Activated naive CD4-positive, alpha-beta T cell treated with anti-CD3 and anti-CD28 coated beads, Interleukin-2, amount 50 U/mL, for 72 hours (primary cell): ENCODE measurements at regions not wholly inside any gene's neighbourhood (a gene's known extent, or its start where the extent isn't known, plus 50 kb on each side); places are given as distances from the start of the nearest gene placed in this dataset.

Source experiments
- ATAC-seq, 2 donors: fragments of 150-1000 bp; cut with Tn5 transposase; 2 replicates each; pipeline ENCODE4 v1.10.0; 2021; ENCODE audit warnings: mild to moderate bottlenecking in 2 of 2, moderate library complexity in 2 of 2
- DNase-seq, 2 donors: peaks; one replicate each; pipeline ENCODE4 v3.0.0; 2021 to 2022; ENCODE audit warnings: low spot score in 2 of 2
- H3K27ac Mint-ChIP-seq, 2 donors: one replicate each; pipeline ENCODE4 v1.8.0; 2022; ENCODE audit warnings: mild to moderate bottlenecking in 2 of 2, mixed read lengths in 2 of 2
- H3K36me3 Mint-ChIP-seq, 2 donors: one replicate each; pipeline ENCODE4 v1.8.0; 2022; ENCODE audit warnings: mixed read lengths in 2 of 2
- H3K9me3 Mint-ChIP-seq, 2 donors: one replicate each; pipeline ENCODE4 v1.8.0; 2022; ENCODE audit warnings: mixed read lengths in 2 of 2

GRCh38 chr14:82412545-82412944, 878.9 kb upstream of the SEL1L start:
- peaks cover 0 to 9% of the 10 kb centered on the region in 2 donors for H3K36me3 Mint-ChIP-seq
- ATAC-seq (no peak), DNase-seq (no peak)
- peaks cover 18 to 25% of the 10 kb centered on the region in 2 donors for H3K9me3 Mint-ChIP-seq
- H3K27ac Mint-ChIP-seq = no peak overlapping the region

DNA sequence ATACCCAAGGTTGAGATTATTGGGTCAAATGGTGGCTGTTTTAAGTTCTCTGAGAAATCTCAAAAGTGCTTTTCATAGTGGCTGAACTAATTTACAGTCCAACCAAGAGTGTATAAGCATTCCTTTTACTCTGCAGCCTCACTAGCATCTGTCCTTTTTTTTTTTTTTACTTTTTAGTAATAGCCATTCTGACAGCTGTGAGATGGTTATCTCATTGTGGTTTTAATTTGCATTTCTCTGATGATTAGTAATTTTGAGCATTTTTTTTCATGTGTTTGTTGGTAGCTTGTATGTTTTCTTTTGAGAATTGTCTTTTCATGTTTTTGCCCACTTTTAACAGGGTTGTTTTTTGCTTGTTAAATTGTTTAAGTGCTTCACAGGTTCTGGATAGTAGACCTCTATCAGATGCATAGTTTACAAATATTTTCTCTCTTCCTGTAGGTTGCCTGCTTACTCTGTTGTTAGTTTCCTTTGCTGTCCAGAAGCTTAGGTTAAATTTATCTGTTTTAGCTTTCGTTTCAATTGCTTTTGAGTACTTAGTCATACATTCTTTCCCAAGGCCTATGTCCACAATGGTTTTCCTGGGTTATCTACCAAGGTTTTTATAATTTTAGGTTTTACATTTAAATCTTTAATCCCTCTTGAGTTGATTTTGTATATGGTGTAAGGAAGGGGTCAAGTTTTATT, 881.3 kb upstream of the SEL1L start:
- H3K9me3 Mint-ChIP-seq = peaks cover 18 to 37% of the 10 kb centered on the region in 2 donors
- ATAC-seq = no peak
- no peak for DNase-seq
- H3K27ac Mint-ChIP-seq = no peak overlapping the region
- H3K36me3 Mint-ChIP-seq = peaks cover 0 to 22% of the 10 kb centered on the region in 2 donors

- Mint-ChIP-seq H3K27ac (no peak overlapping the region), H3K9me3 (peaks cover 18 to 40% of the 10 kb centered on the region in 2 donors), H3K36me3 (peaks cover 0 to 22% of the 10 kb centered on the region in 2 donors)
- no peak for ATAC-seq
- no peak for DNase-seq
These were observed 886.3 kb upstream of the SEL1L start for GRCh38 chr14:82419933-82420332.

GRCh38 chr14:82420871-82421270, 887.2 kb upstream of the SEL1L start:
- Mint-ChIP-seq H3K9me3 (peaks cover 11 to 33% of the 10 kb centered on the region in 2 donors), H3K36me3 (peaks cover 0 to 22% of the 10 kb centered on the region in 2 donors), H3K27ac (no peak overlapping the region)
- ATAC-seq (no peak), DNase-seq (no peak)

DNA sequence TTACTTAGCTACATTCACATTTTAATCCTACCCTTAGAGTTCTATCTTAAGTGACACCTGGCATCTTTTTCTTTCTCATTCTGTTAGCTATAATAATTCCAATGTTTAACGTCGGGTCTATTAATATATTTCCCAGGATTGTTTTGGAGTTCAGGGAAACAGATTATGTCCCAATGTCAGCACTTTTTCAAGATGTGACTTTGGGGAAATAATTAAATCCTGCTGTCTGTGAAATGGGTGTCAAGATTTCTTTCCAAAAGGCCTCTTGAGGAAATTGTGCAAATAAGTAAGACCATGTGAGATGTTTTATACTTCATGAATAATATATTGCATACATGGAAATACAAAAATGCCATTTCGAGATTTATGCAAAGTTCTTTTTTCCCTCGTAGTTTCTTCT, 887.6 kb upstream of the SEL1L start:
- peaks cover 8 to 31% of the 10 kb centered on the region in 2 donors for H3K9me3 Mint-ChIP-seq

GRCh38 chr14:82422230-82422629, 888.6 kb upstream of the SEL1L start:
- peaks cover 2 to 29% of the 10 kb centered on the region in 2 donors for H3K9me3 Mint-ChIP-seq
- ATAC-seq (no peak), DNase-seq (no peak)
- peaks cover 0 to 16% of the 10 kb centered on the region in 2 donors for H3K36me3 Mint-ChIP-seq
- H3K27ac Mint-ChIP-seq = no peak overlapping the region

More for the DNA sequence above, 887.6 kb upstream of the SEL1L start:
- H3K27ac Mint-ChIP-seq = no peak overlapping the region
- DNase-seq (no peak), ATAC-seq (no peak)
- H3K36me3 Mint-ChIP-seq = peaks cover 0 to 22% of the 10 kb centered on the region in 2 donors

DNA sequence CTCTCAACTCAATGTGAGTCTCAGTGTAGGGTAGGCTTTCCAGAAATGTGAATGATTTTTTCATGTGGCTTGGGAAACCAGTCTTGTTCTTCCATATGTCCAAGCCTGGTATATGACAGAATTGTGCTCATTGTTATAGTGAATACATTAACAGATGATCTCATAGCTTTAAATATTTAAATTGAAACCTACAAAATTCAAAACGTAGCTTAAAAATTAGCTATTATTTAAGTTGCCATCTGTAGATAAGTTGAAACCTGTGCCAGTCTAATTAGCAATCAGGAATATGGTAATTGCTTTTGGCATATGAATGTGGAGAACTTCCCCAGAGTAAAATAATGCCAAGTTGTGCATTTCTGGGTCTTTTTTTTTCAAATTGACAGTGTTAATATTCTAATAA, 891.6 kb upstream of the SEL1L start:
- DNase-seq (no peak), ATAC-seq (no peak)
- H3K27ac Mint-ChIP-seq = no peak overlapping the region
- H3K9me3 Mint-ChIP-seq = peaks cover 18 to 26% of the 10 kb centered on the region in 2 donors
- peaks cover 0 to 4% of the 10 kb centered on the region in 2 donors for H3K36me3 Mint-ChIP-seq

DNA sequence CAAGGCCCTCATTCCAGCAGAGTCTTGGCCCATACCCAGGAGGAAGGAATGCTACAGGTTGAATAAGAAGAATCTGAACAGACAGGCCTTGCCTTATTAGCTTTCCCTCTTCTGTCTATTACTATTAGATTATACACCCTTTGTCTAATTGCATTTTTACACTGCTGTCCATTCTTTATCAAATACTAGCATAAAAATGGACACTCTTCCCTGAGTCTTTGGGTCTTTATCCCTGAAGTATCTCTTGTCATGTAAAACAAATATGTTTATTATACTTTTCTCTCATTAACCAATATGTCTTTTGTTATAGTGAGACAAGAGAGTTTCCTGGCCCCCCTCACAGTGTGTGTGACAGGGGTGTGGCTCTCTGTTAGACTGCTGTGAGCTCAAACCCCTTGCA, 897.4 kb upstream of the SEL1L start:
- no peak for DNase-seq
- no peak for ATAC-seq
- Mint-ChIP-seq H3K9me3 (peaks cover 26 to 27% of the 10 kb centered on the region in 2 donors), H3K27ac (no peak overlapping the region), H3K36me3 (peaks cover 0 to 4% of the 10 kb centered on the region in 2 donors)

GRCh38 chr14:82432301-82433105, 898.9 kb upstream of the SEL1L start:
- ATAC-seq = no peak
- H3K36me3 Mint-ChIP-seq = peaks cover 0 to 4% of the 10 kb centered on the region in 2 donors
- H3K27ac Mint-ChIP-seq = no peak overlapping the region

DNA sequence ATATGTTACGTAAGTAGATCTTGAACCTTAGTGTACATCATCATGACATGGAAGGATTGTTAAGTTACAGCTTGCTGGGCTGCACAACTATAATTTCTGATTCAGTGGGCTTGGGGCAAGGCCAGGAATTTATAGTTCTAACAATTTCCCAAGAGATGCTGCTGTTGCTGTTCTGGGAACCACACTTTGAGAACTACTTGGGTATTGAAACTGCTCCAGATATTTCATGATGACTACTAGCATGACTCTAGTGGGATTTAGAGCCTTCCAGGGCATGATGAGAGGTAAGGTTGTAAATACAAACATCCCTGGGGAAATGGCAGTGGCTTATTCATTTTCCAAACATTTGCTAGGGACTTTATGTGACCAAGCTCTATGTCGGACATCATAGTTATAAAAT, 904.8 kb upstream of the SEL1L start:
- DNase-seq (no peak), ATAC-seq (no peak)
- peaks cover 11 to 21% of the 10 kb centered on the region in 2 donors for H3K9me3 Mint-ChIP-seq
- H3K36me3 Mint-ChIP-seq = no peaks in the 10 kb centered on the region
- H3K27ac Mint-ChIP-seq = no peak overlapping the region

More at GRCh38 chr14:82432301-82433105, 898.9 kb upstream of the SEL1L start:
- peaks cover 26 to 30% of the 10 kb centered on the region in 2 donors for H3K9me3 Mint-ChIP-seq
- DNase-seq = no peak

- DNase-seq = no peak
- H3K36me3 Mint-ChIP-seq = no peaks in the 10 kb centered on the region
- ATAC-seq = no peak
- H3K27ac Mint-ChIP-seq = no peak overlapping the region
- H3K9me3 Mint-ChIP-seq = peaks cover 9 to 21% of the 10 kb centered on the region in 2 donors
These were observed 907.6 kb upstream of the SEL1L start for GRCh38 chr14:82441270-82441669.

DNA sequence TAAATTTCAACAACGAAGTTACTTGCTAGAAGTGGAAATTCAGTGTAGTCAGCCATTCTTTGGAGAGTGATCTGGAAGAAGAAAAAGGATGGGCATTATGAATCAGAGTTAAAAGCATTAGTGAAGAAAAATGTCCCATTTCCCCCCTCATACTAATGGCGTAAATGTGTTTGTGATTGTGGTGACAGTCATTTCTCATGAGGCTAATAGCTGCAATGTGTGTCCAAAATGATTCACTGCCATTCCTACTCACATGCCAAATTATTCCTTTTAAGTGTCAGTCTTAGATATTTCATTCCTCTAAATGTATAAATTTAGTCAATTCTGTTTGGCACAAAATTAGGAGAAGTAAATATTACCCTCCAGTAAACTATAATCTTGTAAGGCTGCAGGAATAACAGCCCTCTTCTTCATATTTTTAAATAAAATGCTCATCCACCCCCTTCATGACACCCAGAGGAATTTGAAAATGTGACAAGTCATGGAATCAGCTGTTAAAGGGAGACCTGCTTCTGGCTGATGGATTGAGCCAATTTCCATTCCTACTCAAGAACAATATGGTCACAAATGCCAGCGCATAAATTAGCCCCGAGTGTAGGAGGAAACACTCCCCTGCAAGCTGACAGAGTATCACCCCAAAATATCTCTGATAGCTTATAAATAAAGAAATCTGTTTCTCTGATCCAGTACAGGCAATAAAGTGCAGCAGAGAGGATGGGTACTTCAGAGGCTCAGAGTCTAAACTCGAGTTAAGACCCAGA, 912.3 kb upstream of the SEL1L start:
- no peak for ATAC-seq
- Mint-ChIP-seq H3K27ac (no peak overlapping the region), H3K9me3 (peaks cover 16 to 23% of the 10 kb centered on the region in 2 donors), H3K36me3 (no peaks in the 10 kb centered on the region)
- no peak for DNase-seq

- Mint-ChIP-seq H3K27ac (no peak overlapping the region), H3K36me3 (no peaks in the 10 kb centered on the region), H3K9me3 (peaks cover 13 to 14% of the 10 kb centered on the region in 2 donors)
- no peak for DNase-seq
- no peak for ATAC-seq
These were observed 913.9 kb upstream of the SEL1L start for GRCh38 chr14:82447586-82447985.

DNA sequence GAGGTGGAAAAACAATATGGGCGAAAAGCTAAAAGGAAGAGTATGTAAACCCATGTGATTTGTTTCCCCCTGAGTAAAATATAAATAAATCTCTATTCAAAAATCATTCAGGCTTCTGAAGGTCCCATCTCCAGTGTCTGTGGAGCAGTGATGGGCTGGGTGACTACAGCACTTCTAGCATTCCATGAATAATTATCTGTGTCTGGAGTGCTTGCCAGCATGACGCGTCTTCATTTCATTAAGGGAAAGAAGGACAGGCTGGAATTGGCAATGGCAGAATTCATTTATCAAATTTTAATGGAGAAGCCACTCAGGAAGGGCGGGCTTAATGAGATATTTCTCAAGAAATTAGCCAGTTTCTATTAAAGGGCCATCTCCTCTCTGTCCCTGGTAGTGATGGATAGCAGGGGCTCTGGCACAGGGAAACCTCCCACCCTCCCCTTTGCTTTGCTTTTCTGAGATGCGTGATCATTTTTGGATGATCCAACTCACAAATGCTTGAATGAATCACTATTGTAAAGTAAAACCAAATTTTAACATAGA, 916.3 kb upstream of the SEL1L start:
- DNase-seq = no peak
- Mint-ChIP-seq H3K27ac (no peak overlapping the region), H3K9me3 (peaks cover 15 to 21% of the 10 kb centered on the region in 2 donors), H3K36me3 (no peaks in the 10 kb centered on the region)
- ATAC-seq = no peak

DNA sequence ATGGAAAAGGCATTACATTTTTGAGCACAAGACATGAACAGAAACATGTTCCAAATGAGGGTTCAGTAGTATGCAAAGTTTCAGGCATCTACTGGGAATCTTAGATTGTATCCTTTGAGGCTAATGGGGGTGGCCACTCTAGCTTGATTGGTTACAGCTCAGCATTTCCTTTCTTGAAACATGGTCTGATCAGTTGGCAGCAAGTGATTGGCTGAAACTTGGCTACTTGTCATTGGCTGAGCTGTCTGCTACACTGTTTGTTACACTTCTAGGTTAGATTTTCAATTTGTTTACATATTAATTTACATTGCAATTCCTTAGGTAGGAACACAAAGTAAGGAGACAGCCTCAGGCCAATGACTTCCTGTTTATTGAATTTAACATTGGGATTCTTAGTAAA, 918.0 kb upstream of the SEL1L start:
- DNase-seq (no peak), ATAC-seq (no peak)
- Mint-ChIP-seq H3K27ac (no peak overlapping the region), H3K36me3 (no peaks in the 10 kb centered on the region), H3K9me3 (peaks cover 14 to 15% of the 10 kb centered on the region in 2 donors)

- ATAC-seq (no peak), DNase-seq (no peak)
- no peaks in the 10 kb centered on the region for H3K36me3 Mint-ChIP-seq
- H3K9me3 Mint-ChIP-seq = peaks cover 4 to 8% of the 10 kb centered on the region in 2 donors
- no peak overlapping the region for H3K27ac Mint-ChIP-seq
These were observed 948.7 kb upstream of the SEL1L start for GRCh38 chr14:82482345-82482744.

DNA sequence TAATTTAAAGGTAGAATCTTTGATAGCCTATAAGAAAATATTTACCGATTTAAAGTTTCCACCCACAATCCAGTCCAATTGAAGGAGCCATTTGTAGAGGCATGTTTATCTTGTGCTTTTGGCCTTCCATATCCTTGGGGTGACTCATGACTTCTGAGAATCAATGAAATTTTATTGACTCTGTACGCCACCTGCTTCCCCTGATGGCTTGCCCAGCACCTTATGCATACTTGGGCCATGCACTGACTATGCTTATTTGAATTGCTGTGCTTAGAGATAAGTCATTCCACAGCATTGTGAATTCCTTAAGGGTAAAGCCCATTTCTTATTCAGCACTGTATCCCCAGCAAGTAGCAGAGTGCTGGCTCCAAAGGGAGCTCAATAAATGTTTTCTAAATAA, 954.8 kb upstream of the SEL1L start:
- Mint-ChIP-seq H3K9me3 (peaks cover 27 to 28% of the 10 kb centered on the region in 2 donors), H3K36me3 (no peaks in the 10 kb centered on the region), H3K27ac (no peak overlapping the region)
- DNase-seq = no peak
- ATAC-seq = no peak
